HepG2 (cell line): ENCODE measurements at regions not wholly inside any gene's neighbourhood (a gene's known extent, or its start where the extent isn't known, plus 50 kb on each side); places are given as distances from the start of the nearest gene placed in this dataset.

ENCODE experiments used
- ATAC-seq: fragments of 200-7000 bp; cut with Tn5 transposase; 3 replicates; pipeline ENCODE4 v1.9.1; 2020; ENCODE audit warnings: mild to moderate bottlenecking, moderate library complexity
- BruUV-seq: library from RNA; stranded (reverse); fragments of 400-500 nt; replicated peaks from 2 replicates; lab custom pipeline; 2021; lab: Mats Ljungman, UMichigan
- CTCF ChIA-PET: fragments of 300-600 bp; formaldehyde crosslinking; extraction: SDS; loops from one replicate; lab custom pipeline; 2021; ENCODE audit warnings: low total read pairs, inconsistent platforms, low intra/inter-chr PET ratio; lab: Yijun Ruan, JAX
- POLR2A ChIA-PET: fragments of 350-600 bp; sonication (Branson Sonifier 250); formaldehyde crosslinking; loops from one replicate; lab custom pipeline; 2020; ENCODE audit warnings: antibody characterized with exemption, inconsistent platforms; lab: Yijun Ruan, JAX
- DNase-seq: peaks from one replicate; pipeline ENCODE4 v3.0.0-alpha.2; 2015; ENCODE audit warnings: low spot score
- FAIRE-seq: peaks from 3 replicates; lab custom pipeline; 2011; peaks lifted over from hg19 to GRCh38; lab: Jason Lieb, UNC
- H2AFZ ChIP-seq: one replicate; pipeline ENCODE4 v1.6.1; 2011; ENCODE audit warnings: low read length, inconsistent platforms
- H3K27ac ChIP-seq: fragments of 300-600 bp; 3 replicates; pipeline ENCODE4 v1.8.0; 2011; ENCODE audit warnings: mixed run types, mild to moderate bottlenecking, mixed read lengths, low read length, inconsistent platforms; ENCODE audit not compliant: insufficient read depth; ENCODE audit errors: extremely low read length
- H3K27me3 ChIP-seq, 2 experiments: fragments of 200-600 bp in 1 of 2; 2 replicates in 1 of 2; 3 replicates in 1 of 2; pipeline versions ENCODE4 v1.6.0 to v1.8.0; 2011; ENCODE audit warnings: low read length in 2 of 2, mild to moderate bottlenecking in 2 of 2, moderate library complexity in 2 of 2, inconsistent platforms in 1 of 2; ENCODE audit not compliant: insufficient read depth in 2 of 2, control insufficient read depth in 1 of 2
- H3K36me3 ChIP-seq, 2 experiments: fragments of 200-600 bp in 1 of 2; replicated peaks in 1 of 2; 2 replicates in 1 of 2; 3 replicates in 1 of 2; pipeline versions ENCODE4 v1.5.1 to v1.8.0; 2011; ENCODE audit warnings: low read length in 2 of 2, inconsistent platforms in 1 of 2; ENCODE audit not compliant: insufficient read depth in 2 of 2, control insufficient read depth in 1 of 2
- H3K4me1 ChIP-seq: 2 replicates; pipeline ENCODE4 v1.5.1; 2012; ENCODE audit warnings: low read length, inconsistent platforms; ENCODE audit not compliant: insufficient read depth
- H3K4me2 ChIP-seq: 2 replicates; pipeline ENCODE4 v1.6.0; 2011; ENCODE audit warnings: low read depth, low read length, inconsistent platforms
- H3K4me3 ChIP-seq, 3 experiments: fragments of 200-600 bp in 1 of 3; sonication (generic), shearing (Covaris generic) in 1 of 3; replicated peaks in 1 of 3; 2 replicates each; pipeline ENCODE4 v1.5.1; 2011 to 2016; ENCODE audit warnings: low read length in 3 of 3, inconsistent platforms in 2 of 3, low read depth in 2 of 3, mild to moderate bottlenecking in 2 of 3, control low read depth in 1 of 3, mixed read lengths in 1 of 3; ENCODE audit not compliant: insufficient read depth in 1 of 3
- H3K79me2 ChIP-seq: one replicate; pipeline ENCODE4 v1.6.1; 2011; ENCODE audit warnings: low read length, inconsistent platforms; ENCODE audit not compliant: insufficient read depth
- H3K9ac ChIP-seq: 2 replicates; pipeline ENCODE4 v1.6.0; 2011; ENCODE audit warnings: mild to moderate bottlenecking, low read depth, low read length, inconsistent platforms; ENCODE audit not compliant: insufficient read depth
- H3K9me3 ChIP-seq: 2 replicates; pipeline ENCODE4 v1.5.1; 2012; ENCODE audit warnings: mild to moderate bottlenecking, low read length
- H4K20me1 ChIP-seq: 2 replicates; pipeline ENCODE4 v1.6.0; 2011; ENCODE audit warnings: inconsistent platforms, mild to moderate bottlenecking, low read length, moderate library complexity; ENCODE audit not compliant: insufficient read depth
- ARNT ChIP-seq: fragments of 450-650 bp; IDR thresholded peaks from 2 replicates; pipeline ENCODE4 v1.6.1; 2017
- FOXK2 ChIP-seq: fragments of 450-650 bp; IDR thresholded peaks from 2 replicates; pipeline ENCODE4 v1.6.1; 2016
- MAFF ChIP-seq: IDR thresholded peaks from 2 replicates; pipeline ENCODE4 v1.6.1; 2011; ENCODE audit warnings: low read depth, low read length, improper control_type of control experiment
- MXD3 ChIP-seq: IDR thresholded peaks from 2 replicates; pipeline ENCODE4 v1.6.1; 2016; ENCODE audit warnings: mild to moderate bottlenecking, missing biosample characterization, missing genetic modification reagents
- NCOA5 ChIP-seq: sonication (generic); formaldehyde crosslinking; IDR thresholded peaks from 2 replicates; pipeline ENCODE4 v1.4.0; 2020; ENCODE audit warnings: missing genetic modification reagents
- RXRB ChIP-seq: IDR thresholded peaks from 2 replicates; pipeline ENCODE4 v1.6.1; 2016; ENCODE audit warnings: borderline replicate concordance, missing genetic modification reagents, missing compliant biosample characterization
- TBX2 ChIP-seq: sonication (generic); formaldehyde crosslinking; IDR thresholded peaks from 2 replicates; pipeline ENCODE4 v1.5.0; 2020; ENCODE audit warnings: missing genetic modification reagents, mild to moderate bottlenecking, borderline replicate concordance
- ZFX ChIP-seq: sonication (generic); formaldehyde crosslinking; IDR thresholded peaks from 2 replicates; pipeline ENCODE4 v1.4.0; 2020; ENCODE audit warnings: mild to moderate bottlenecking, low read depth, missing genetic modification reagents, moderate library complexity
- ZNF414 ChIP-seq: sonication (generic); formaldehyde crosslinking; IDR thresholded peaks from 2 replicates; pipeline ENCODE4 v1.5.0; 2020; ENCODE audit warnings: missing genetic modification reagents
- ZNF547 ChIP-seq: sonication (generic); formaldehyde crosslinking; IDR thresholded peaks from 2 replicates; pipeline ENCODE4 v1.5.1; 2020; ENCODE audit warnings: mild to moderate bottlenecking, missing genetic modification reagents
- ZNF629 ChIP-seq: sonication (generic); formaldehyde crosslinking; conservative IDR thresholded peaks from 2 replicates; pipeline ENCODE4 v1.5.0; 2020; ENCODE audit warnings: missing genetic modification reagents
- ZNF83 ChIP-seq: sonication (generic); formaldehyde crosslinking; IDR thresholded peaks from 2 replicates; pipeline ENCODE4 v1.4.0; 2020; ENCODE audit warnings: missing genetic modification reagents, mild to moderate bottlenecking, borderline replicate concordance
- WGBS: methylation state at CpG from one replicate; pipeline ENCODE4 v1.1.6; 2017; ENCODE audit warnings: low lambda C conversion rate; 5-methylcytosine and 5-hydroxymethylcytosine counted together
- in situ Hi-C: cut with HindIII; loops from 2 replicates; pipeline ENCODE4 v1.10.0; 2017; ENCODE audit warnings: low pct_unique_long_range_greater_than_20kb; ENCODE audit not compliant: extremely low pct_ligation_motif_present
- intact Hi-C: fragments of 100-400 bp; cut with micrococcal nuclease; formaldehyde crosslinking; loops from one replicate; pipeline ENCODE4 v1.10.0; 2022; ENCODE audit not compliant: unreplicated experiment
- TF ChIP-seq, protein P1 (sequence below): sonication (generic); formaldehyde crosslinking; IDR thresholded peaks from 2 replicates; pipeline ENCODE4 v1.4.0; 2020; ENCODE audit warnings: missing genetic modification reagents

DNA sequence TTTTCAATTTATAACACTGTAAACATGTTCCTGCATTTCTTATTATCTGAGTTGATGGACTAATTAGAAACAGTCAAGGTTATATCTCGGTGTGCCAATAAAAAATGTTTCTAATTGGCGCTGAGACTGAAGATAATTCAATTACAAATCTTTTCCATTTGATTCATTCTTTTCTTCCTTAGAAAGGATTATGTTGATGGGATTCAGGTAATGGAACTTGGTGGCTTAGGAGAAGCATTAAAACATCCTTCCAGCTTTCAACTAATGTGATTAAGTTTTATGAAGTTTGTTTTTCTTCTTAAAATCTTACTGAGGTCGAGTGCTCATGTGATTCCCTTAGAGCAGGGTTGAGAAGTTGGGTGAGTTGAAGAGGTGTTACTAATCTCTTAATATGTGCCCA, 1015.3 kb downstream of the NR2F1-AS1 start:
- ChIA-PET POLR2A (no interaction called here), CTCF (no interaction called here)
- Histone ChIP-seq H3K4me1 (peaks cover 9% of the 10 kb centered on the region; the same call in 1 of the 2 replicates), H3K27me3 (no peaks in the 10 kb centered on the region), H3K79me2 (no peaks in the 10 kb centered on the region), H2AFZ (no peak overlapping the region), H4K20me1 (no peaks in the 10 kb centered on the region), H3K4me3 (no peak overlapping the region), H3K27ac (no peak overlapping the region), H3K36me3 (no peaks in the 10 kb centered on the region), H3K9ac (no peak overlapping the region), H3K9me3 (no peaks in the 10 kb centered on the region), H3K4me2 (no peak overlapping the region)
- no TSS peak for BruUV-seq
- no peak for ATAC-seq
- no peak for FAIRE-seq
- WGBS, result 16% methylated on average over 3 of the region's 3 CpGs
- intact Hi-C loops, result no loop called here
- in situ Hi-C loops, result no loop called here
- no peak for DNase-seq
- no peak for TF ChIP-seq ZNF414 (CRISPR knock-in tag)
- no peak for TF ChIP-seq NCOA5
- no peak for TF ChIP-seq ARNT
- no peak for TF ChIP-seq ZNF83 (CRISPR knock-in tag)
- TF ChIP-seq ZNF547, result no peak
- no peak for TF ChIP-seq RXRB (CRISPR knock-in tag)
- no peak for TF ChIP-seq TBX2 (CRISPR knock-in tag)
- no peak for TF ChIP-seq ZFX (CRISPR knock-in tag)

- no peak overlapping the region for H3K4me3 ChIP-seq
- intact Hi-C loops (no loop called here), in situ Hi-C loops (no loop called here)
- no peaks in the 10 kb centered on the region for H3K36me3 ChIP-seq
- no peaks in the 10 kb centered on the region for H3K79me2 ChIP-seq
- H3K4me1 ChIP-seq, result no peaks in the 10 kb centered on the region
- H3K27me3 ChIP-seq, result no peaks in the 10 kb centered on the region
- ATAC-seq (no peak), FAIRE-seq (no peak), DNase-seq (no peak)
- no peaks in the 10 kb centered on the region for H4K20me1 ChIP-seq
- no peak overlapping the region for H3K9ac ChIP-seq
- ChIA-PET CTCF (no interaction called here), POLR2A (no interaction called here)
- H3K9me3 ChIP-seq, result no peaks in the 10 kb centered on the region
- no peak overlapping the region for H2AFZ ChIP-seq
- H3K27ac ChIP-seq, result no peak overlapping the region
- no TSS peak for BruUV-seq
- no peak overlapping the region for H3K4me2 ChIP-seq
- TF ChIP-seq ZNF629 (CRISPR knock-in tag) (no peak), MAFF (no peak), MXD3 (CRISPR knock-in tag) (no peak), FOXK2 (no peak)
- TF ChIP-seq, protein P1, sequence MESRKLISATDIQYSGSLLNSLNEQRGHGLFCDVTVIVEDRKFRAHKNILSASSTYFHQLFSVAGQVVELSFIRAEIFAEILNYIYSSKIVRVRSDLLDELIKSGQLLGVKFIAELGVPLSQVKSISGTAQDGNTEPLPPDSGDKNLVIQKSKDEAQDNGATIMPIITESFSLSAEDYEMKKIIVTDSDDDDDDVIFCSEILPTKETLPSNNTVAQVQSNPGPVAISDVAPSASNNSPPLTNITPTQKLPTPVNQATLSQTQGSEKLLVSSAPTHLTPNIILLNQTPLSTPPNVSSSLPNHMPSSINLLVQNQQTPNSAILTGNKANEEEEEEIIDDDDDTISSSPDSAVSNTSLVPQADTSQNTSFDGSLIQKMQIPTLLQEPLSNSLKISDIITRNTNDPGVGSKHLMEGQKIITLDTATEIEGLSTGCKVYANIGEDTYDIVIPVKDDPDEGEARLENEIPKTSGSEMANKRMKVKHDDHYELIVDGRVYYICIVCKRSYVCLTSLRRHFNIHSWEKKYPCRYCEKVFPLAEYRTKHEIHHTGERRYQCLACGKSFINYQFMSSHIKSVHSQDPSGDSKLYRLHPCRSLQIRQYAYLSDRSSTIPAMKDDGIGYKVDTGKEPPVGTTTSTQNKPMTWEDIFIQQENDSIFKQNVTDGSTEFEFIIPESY, result no peak
Measured at GRCh38 chr5:92562065-92562464, 1019.0 kb downstream of the NR2F1-AS1 start.
